ENCODE measurements at regions not wholly inside any gene's neighbourhood (a gene's known extent, or its start where the extent isn't known, plus 50 kb on each side); places are given as distances from the start of the nearest gene placed in this dataset.

- TF ChIP-seq ESRRA (IDR thresholded peaks at IDR 0.05; ENCODE audit: low read length), result no peak
- no peak for TF ChIP-seq ATF2 (IDR thresholded peaks at IDR 0.05; ENCODE audit: low read length)
- TF ChIP-seq, protein P1, sequence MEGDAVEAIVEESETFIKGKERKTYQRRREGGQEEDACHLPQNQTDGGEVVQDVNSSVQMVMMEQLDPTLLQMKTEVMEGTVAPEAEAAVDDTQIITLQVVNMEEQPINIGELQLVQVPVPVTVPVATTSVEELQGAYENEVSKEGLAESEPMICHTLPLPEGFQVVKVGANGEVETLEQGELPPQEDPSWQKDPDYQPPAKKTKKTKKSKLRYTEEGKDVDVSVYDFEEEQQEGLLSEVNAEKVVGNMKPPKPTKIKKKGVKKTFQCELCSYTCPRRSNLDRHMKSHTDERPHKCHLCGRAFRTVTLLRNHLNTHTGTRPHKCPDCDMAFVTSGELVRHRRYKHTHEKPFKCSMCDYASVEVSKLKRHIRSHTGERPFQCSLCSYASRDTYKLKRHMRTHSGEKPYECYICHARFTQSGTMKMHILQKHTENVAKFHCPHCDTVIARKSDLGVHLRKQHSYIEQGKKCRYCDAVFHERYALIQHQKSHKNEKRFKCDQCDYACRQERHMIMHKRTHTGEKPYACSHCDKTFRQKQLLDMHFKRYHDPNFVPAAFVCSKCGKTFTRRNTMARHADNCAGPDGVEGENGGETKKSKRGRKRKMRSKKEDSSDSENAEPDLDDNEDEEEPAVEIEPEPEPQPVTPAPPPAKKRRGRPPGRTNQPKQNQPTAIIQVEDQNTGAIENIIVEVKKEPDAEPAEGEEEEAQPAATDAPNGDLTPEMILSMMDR (IDR thresholded peaks at IDR 0.05 in 2 of 3, conservative IDR thresholded peaks at IDR 0.05 in 1 of 3; ENCODE audit: control insufficient read depth in 2 of 3, extremely low read depth in 1 of 3, insufficient read depth in 1 of 3, low read depth in 3 of 3, low read length in 3 of 3), result no peak
Measured at GRCh38 chr2:34199971-34200370, 600.9 kb upstream of the FAM98A start.

All from GM12878 (cell line).